Osteoblast (primary cell): ENCODE measurements at regions not wholly inside any gene's neighbourhood (a gene's known extent, or its start where the extent isn't known, plus 50 kb on each side); places are given as distances from the start of the nearest gene placed in this dataset.

Source experiments
- DNase-seq: peaks from one replicate; pipeline ENCODE4 v3.0.0; 2011; ENCODE audit warnings: low spot score, mixed read lengths; ENCODE audit not compliant: insufficient read length; ENCODE audit errors: missing footprints
- H2AFZ ChIP-seq: 2 replicates; pipeline ENCODE4 v1.6.0; 2011; ENCODE audit warnings: mild to moderate bottlenecking, low read length
- H3K27ac ChIP-seq: 2 replicates; pipeline ENCODE4 v1.5.1; 2011; ENCODE audit warnings: mild to moderate bottlenecking, low read depth, low read length, moderate library complexity
- H3K27me3 ChIP-seq: 2 replicates; pipeline ENCODE4 v1.6.0; 2012; ENCODE audit warnings: mild to moderate bottlenecking, control low read depth, inconsistent platforms, low read length, moderate library complexity; ENCODE audit not compliant: insufficient read depth
- H3K36me3 ChIP-seq: 2 replicates; pipeline ENCODE4 v1.5.1; 2011; ENCODE audit warnings: mild to moderate bottlenecking, low read length, control low read depth, moderate library complexity; ENCODE audit not compliant: insufficient read depth
- H3K4me1 ChIP-seq: 2 replicates; pipeline ENCODE4 v1.5.1; 2011; ENCODE audit warnings: mild to moderate bottlenecking, low read length, control low read depth, moderate library complexity; ENCODE audit not compliant: insufficient read depth
- H3K4me2 ChIP-seq: 2 replicates; pipeline ENCODE4 v1.6.0; 2011; ENCODE audit warnings: mild to moderate bottlenecking, low read length; ENCODE audit not compliant: insufficient read depth
- H3K4me3 ChIP-seq: fragments of 200-600 bp; sonication (generic); 3 replicates; pipeline ENCODE4 v1.5.1; 2012; ENCODE audit warnings: mild to moderate bottlenecking, low read length, inconsistent platforms; ENCODE audit not compliant: insufficient read depth
- H3K79me2 ChIP-seq: 2 replicates; pipeline ENCODE4 v1.6.0; 2012; ENCODE audit warnings: mild to moderate bottlenecking, low read length, control low read depth, inconsistent platforms; ENCODE audit not compliant: insufficient read depth
- H3K9me3 ChIP-seq: 2 replicates; pipeline ENCODE4 v1.5.1; 2011; ENCODE audit warnings: low read depth, low read length, control low read depth
- H4K20me1 ChIP-seq: 2 replicates; pipeline ENCODE4 v1.6.0; 2012; ENCODE audit warnings: mild to moderate bottlenecking, low read length, control low read depth; ENCODE audit not compliant: insufficient read depth
- TF ChIP-seq, protein P1 (sequence below): IDR thresholded peaks from 2 replicates; pipeline ENCODE4 v1.5.1; 2011; ENCODE audit warnings: mild to moderate bottlenecking, low read depth, low read length, moderate library complexity; ENCODE audit errors: extremely low read depth

DNA sequence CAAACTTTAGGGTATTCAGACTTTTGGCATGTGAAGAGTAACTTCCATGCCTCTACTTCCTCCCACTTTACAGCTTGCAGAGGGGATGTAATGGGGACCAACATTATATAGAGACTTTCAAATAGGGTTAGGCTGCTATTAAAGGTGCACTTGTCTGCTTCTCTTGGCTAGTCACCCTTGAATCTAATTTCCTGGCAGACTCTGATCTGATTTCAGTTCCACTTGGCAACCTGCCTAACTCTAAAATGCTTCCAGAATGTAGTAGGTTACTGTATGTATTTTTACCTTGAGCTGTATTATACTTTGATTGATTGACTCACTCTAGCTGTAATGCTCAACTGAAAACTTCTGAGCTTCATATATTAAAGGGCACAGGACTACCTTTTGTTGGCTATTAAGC is 693.4 kb downstream of the KCTD16 start:
- H3K27ac ChIP-seq, result no peak overlapping the region
- H3K4me1 ChIP-seq, result no peaks in the 10 kb centered on the region
- no peak overlapping the region for H3K4me2 ChIP-seq
- H3K36me3 ChIP-seq, result no peaks in the 10 kb centered on the region
- no peak overlapping the region for H3K4me3 ChIP-seq
- no peak overlapping the region for H2AFZ ChIP-seq
- no peaks in the 10 kb centered on the region for H3K79me2 ChIP-seq
- H4K20me1 ChIP-seq, result no peaks in the 10 kb centered on the region
- no peak for DNase-seq
- H3K9me3 ChIP-seq, result no peaks in the 10 kb centered on the region
- no peaks in the 10 kb centered on the region for H3K27me3 ChIP-seq
- TF ChIP-seq, protein P1, sequence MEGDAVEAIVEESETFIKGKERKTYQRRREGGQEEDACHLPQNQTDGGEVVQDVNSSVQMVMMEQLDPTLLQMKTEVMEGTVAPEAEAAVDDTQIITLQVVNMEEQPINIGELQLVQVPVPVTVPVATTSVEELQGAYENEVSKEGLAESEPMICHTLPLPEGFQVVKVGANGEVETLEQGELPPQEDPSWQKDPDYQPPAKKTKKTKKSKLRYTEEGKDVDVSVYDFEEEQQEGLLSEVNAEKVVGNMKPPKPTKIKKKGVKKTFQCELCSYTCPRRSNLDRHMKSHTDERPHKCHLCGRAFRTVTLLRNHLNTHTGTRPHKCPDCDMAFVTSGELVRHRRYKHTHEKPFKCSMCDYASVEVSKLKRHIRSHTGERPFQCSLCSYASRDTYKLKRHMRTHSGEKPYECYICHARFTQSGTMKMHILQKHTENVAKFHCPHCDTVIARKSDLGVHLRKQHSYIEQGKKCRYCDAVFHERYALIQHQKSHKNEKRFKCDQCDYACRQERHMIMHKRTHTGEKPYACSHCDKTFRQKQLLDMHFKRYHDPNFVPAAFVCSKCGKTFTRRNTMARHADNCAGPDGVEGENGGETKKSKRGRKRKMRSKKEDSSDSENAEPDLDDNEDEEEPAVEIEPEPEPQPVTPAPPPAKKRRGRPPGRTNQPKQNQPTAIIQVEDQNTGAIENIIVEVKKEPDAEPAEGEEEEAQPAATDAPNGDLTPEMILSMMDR, result no peak

DNA sequence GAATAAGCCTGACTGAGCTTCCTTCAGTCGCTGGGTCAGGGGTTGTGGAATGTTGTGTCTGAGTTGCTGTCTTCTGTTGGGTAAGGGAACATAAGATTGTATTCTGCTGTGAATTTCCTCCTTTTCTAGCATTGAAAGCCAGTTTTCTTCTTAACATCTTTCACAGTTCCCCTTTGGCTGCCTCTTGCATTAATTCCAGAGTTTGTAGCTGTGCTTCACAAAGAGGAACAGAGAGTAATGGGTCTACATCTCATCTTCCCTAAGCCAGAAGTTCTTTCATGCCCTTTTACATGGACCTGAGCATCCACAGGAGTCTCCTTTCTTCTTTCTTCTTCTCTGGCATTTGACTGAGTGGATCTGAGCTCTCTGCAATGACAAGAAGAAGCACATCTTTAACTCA is 686.8 kb downstream of the KCTD16 start:
- no peak for DNase-seq
- Histone ChIP-seq H3K36me3 (no peaks in the 10 kb centered on the region), H3K79me2 (no peaks in the 10 kb centered on the region), H3K4me2 (no peak overlapping the region), H3K27me3 (no peaks in the 10 kb centered on the region), H3K4me1 (no peaks in the 10 kb centered on the region), H3K4me3 (no peak overlapping the region), H2AFZ (no peak overlapping the region), H3K9me3 (no peaks in the 10 kb centered on the region), H4K20me1 (no peaks in the 10 kb centered on the region), H3K27ac (no peak overlapping the region)
- TF ChIP-seq, protein P1, result no peak

DNA sequence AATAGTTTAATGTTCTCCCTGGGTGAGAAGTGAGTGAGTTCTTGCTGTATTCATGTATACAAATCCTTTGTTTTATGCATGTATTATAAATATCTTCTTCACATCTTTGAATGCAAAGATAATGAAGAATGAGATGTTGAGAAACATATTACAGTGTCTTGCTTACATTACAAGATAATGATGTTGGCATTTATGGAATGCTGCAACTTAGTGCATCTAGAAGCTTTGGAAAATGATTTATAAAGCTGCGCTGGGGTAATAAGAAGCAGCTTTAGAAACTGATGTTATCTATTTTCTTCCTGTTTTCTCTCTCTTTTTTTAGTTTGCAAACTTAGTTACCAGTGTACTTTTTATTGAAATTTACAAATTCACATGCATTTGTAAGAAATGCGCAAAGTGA is 673.4 kb downstream of the KCTD16 start:
- no peaks in the 10 kb centered on the region for H3K79me2 ChIP-seq
- no peaks in the 10 kb centered on the region for H3K4me1 ChIP-seq
- H3K4me3 ChIP-seq, result no peak overlapping the region
- no peaks in the 10 kb centered on the region for H3K36me3 ChIP-seq
- no peak overlapping the region for H3K27ac ChIP-seq
- DNase-seq, result no peak
- no peaks in the 10 kb centered on the region for H4K20me1 ChIP-seq
- H2AFZ ChIP-seq, result no peak overlapping the region
- H3K27me3 ChIP-seq, result no peaks in the 10 kb centered on the region
- no peak overlapping the region for H3K4me2 ChIP-seq
- no peaks in the 10 kb centered on the region for H3K9me3 ChIP-seq
- TF ChIP-seq, protein P1, result no peak

DNA sequence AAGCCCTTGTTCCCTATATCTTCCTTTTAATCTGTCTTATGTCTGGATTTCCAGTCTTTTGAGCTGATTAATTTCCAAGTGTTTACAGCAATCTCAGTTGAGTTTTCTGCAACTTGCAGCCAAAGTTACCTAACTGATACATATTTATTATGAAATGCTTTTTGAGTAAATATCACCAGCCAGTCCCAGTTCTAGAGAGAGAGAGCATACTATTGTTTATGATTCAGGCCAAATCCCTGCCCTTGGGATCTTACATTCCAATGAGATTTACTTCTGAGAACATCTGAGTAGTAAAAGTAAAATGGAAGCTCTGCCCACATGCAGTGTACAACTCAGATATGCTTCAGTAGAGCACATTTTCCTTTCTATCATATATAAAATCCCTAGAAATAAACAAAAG is 661.7 kb downstream of the KCTD16 start:
- Histone ChIP-seq H3K4me1 (no peaks in the 10 kb centered on the region), H3K36me3 (no peaks in the 10 kb centered on the region), H3K9me3 (no peaks in the 10 kb centered on the region), H3K4me3 (no peak overlapping the region), H4K20me1 (no peaks in the 10 kb centered on the region), H2AFZ (no peak overlapping the region), H3K27ac (no peak overlapping the region), H3K27me3 (no peaks in the 10 kb centered on the region), H3K79me2 (no peaks in the 10 kb centered on the region), H3K4me2 (no peak overlapping the region)
- DNase-seq, result peak; percentile 29
- TF ChIP-seq, protein P1, result no peak
